ENCODE measurements at regions not wholly inside any gene's neighbourhood (a gene's known extent, or its start where the extent isn't known, plus 50 kb on each side); places are given as distances from the start of the nearest gene placed in this dataset.
A peak's percentile ranks its signal among the peaks of the same experiment; 100 is the strongest.

GRCh38 chr17:34182036-34182803 is 72.9 kb upstream of the CCL2 start:
- H3K4me3 Mint-ChIP-seq: no peak overlapping the region
- H3K36me3 Mint-ChIP-seq (ENCODE audit: low read depth): no peaks in the 10 kb centered on the region
- ChIA-PET CTCF (interaction anchor here (0.8 kb wide), 1 partner anchor 237 kb away, joined by 3 read pairs; no protein-coding TSS in a partner anchor), POLR2A (no interaction called here)
- ATAC-seq (no peak), DNase-seq (no peak)
- H3K27ac Mint-ChIP-seq: no peak overlapping the region
- H3K27me3 Mint-ChIP-seq: peaks cover 4% of the 10 kb centered on the region
- intact Hi-C loops (cut with DNase I, micrococcal nuclease): no loop called here
- no peaks in the 10 kb centered on the region for H3K4me1 Mint-ChIP-seq
- no peaks in the 10 kb centered on the region for H3K9me3 Mint-ChIP-seq (ENCODE audit: low read depth)

- POLR2A ChIA-PET: no interaction called here
These were observed 59.1 kb upstream of the CCL2 start for GRCh38 chr17:34195987-34196386.

GRCh38 chr17:34198519-34198918 is 56.6 kb upstream of the CCL2 start:
- Mint-ChIP-seq H3K4me3 (no peak overlapping the region), H3K4me1 (peaks cover 15% of the 10 kb centered on the region), H3K36me3 (ENCODE audit: low read depth) (no peaks in the 10 kb centered on the region), H3K27ac (no peak overlapping the region), H3K9me3 (ENCODE audit: low read depth) (peaks cover 4% of the 10 kb centered on the region), H3K27me3 (peaks cover 41% of the 10 kb centered on the region)
- intact Hi-C loops (cut with DNase I, micrococcal nuclease): no loop called here
- DNase-seq (no peak), ATAC-seq (no peak)
- ChIA-PET POLR2A (no interaction called here), CTCF (interaction anchor here (0.7 to 7.6 kb wide), 5 partner anchors 11 to 162 kb away, joined by 3 to 225 read pairs (median 4); partner anchors contain the start of gene CCL1)

More at GRCh38 chr17:34195987-34196386, 59.1 kb upstream of the CCL2 start:
- Mint-ChIP-seq H3K9me3 (ENCODE audit: low read depth) (no peaks in the 10 kb centered on the region), H3K27me3 (peaks cover 32% of the 10 kb centered on the region), H3K4me1 (peaks cover 4% of the 10 kb centered on the region), H3K4me3 (no peak overlapping the region), H3K27ac (no peak overlapping the region), H3K36me3 (ENCODE audit: low read depth) (no peaks in the 10 kb centered on the region)
- intact Hi-C loops (cut with DNase I, micrococcal nuclease): no loop called here
- no peak for ATAC-seq
- CTCF ChIA-PET: interaction anchor here (0.6 to 3.0 kb wide), 3 partner anchors 160 to 739 kb away, joined by 3 to 41 read pairs (median 4); partner anchors contain the start of gene CCL1
- no peak for DNase-seq

GRCh38 chr17:34199454-34199853 is 55.6 kb upstream of the CCL2 start:
- H3K9me3 Mint-ChIP-seq (ENCODE audit: low read depth): peaks cover 4% of the 10 kb centered on the region
- no peak for DNase-seq
- intact Hi-C loops (cut with DNase I, micrococcal nuclease): no loop called here
- no peak overlapping the region for H3K27ac Mint-ChIP-seq
- H3K36me3 Mint-ChIP-seq (ENCODE audit: low read depth): no peaks in the 10 kb centered on the region
- peaks cover 42% of the 10 kb centered on the region for H3K27me3 Mint-ChIP-seq
- H3K4me3 Mint-ChIP-seq: no peak overlapping the region
- ChIA-PET POLR2A (no interaction called here), CTCF (interaction anchor here (0.9 to 7.6 kb wide), 3 partner anchors 28 to 161 kb away, joined by 3 to 225 read pairs (median 4); partner anchors contain the start of gene CCL1)
- H3K4me1 Mint-ChIP-seq: peaks cover 15% of the 10 kb centered on the region
- ATAC-seq: no peak

- H3K27ac Mint-ChIP-seq: no peak overlapping the region
- ChIA-PET POLR2A (no interaction called here), CTCF (interaction anchor here (0.8 to 7.6 kb wide), 22 partner anchors 8 to 438 kb away, joined by 3 to 225 read pairs (median 6); partner anchors contain the start of genes CCL1 and CCL13)
- intact Hi-C loops (cut with DNase I, micrococcal nuclease): loop anchor here (1.0 to 5.0 kb wide), 3 partner anchors 161 to 919 kb away; partner anchors contain the start of gene RAD51D (in 1 of the 2)
- peaks cover 15% of the 10 kb centered on the region for H3K4me1 Mint-ChIP-seq
- H3K27me3 Mint-ChIP-seq: peaks cover 43% of the 10 kb centered on the region
- peaks cover 4% of the 10 kb centered on the region for H3K9me3 Mint-ChIP-seq (ENCODE audit: low read depth)
- DNase-seq: peak; percentile 82
- H3K4me3 Mint-ChIP-seq: no peak overlapping the region
- no peaks in the 10 kb centered on the region for H3K36me3 Mint-ChIP-seq (ENCODE audit: low read depth)
- ATAC-seq: peak; percentile 69
These were observed 55.1 kb upstream of the CCL2 start for GRCh38 chr17:34199932-34200534.

GRCh38 chr17:34201225-34201624 is 53.9 kb upstream of the CCL2 start:
- ATAC-seq (peak; percentile 57), DNase-seq (peak; percentile 40)
- intact Hi-C loops (cut with DNase I, micrococcal nuclease): loop anchor here (1.0 to 5.0 kb wide), 4 partner anchors 176 to 918 kb away; partner anchors contain the start of gene RAD51D (in 1 of the 2)
- H3K27me3 Mint-ChIP-seq: peaks cover 49% of the 10 kb centered on the region
- no peak overlapping the region for H3K27ac Mint-ChIP-seq
- no peak overlapping the region for H3K4me3 Mint-ChIP-seq
- peaks cover 15% of the 10 kb centered on the region for H3K4me1 Mint-ChIP-seq
- POLR2A ChIA-PET: interaction anchor here (0.6 to 0.9 kb wide), 3 partner anchors 52 to 446 kb away, joined by 3 read pairs; no protein-coding TSS in a partner anchor
- H3K36me3 Mint-ChIP-seq (ENCODE audit: low read depth): no peaks in the 10 kb centered on the region
- CTCF ChIA-PET: interaction anchor here (0.5 to 7.6 kb wide), 24 partner anchors 9 to 436 kb away, joined by 3 to 225 read pairs (median 6); partner anchors contain the start of genes CCL1 and CCL13
- H3K9me3 Mint-ChIP-seq (ENCODE audit: low read depth): peaks cover 4% of the 10 kb centered on the region

- DNase-seq: no peak
- no peak overlapping the region for H3K4me3 Mint-ChIP-seq
- intact Hi-C loops (cut with DNase I, micrococcal nuclease): loop anchor here (1.0 to 5.0 kb wide), 5 partner anchors 55 to 917 kb away; partner anchors contain the start of gene RAD51D (in 1 of the 2)
- peak; percentile 87 for ATAC-seq
- peaks cover 48% of the 10 kb centered on the region for H3K27me3 Mint-ChIP-seq
- peaks cover 4% of the 10 kb centered on the region for H3K9me3 Mint-ChIP-seq (ENCODE audit: low read depth)
- peaks cover 15% of the 10 kb centered on the region for H3K4me1 Mint-ChIP-seq
- POLR2A ChIA-PET: interaction anchor here (0.7 to 0.9 kb wide), 3 partner anchors 51 to 179 kb away, joined by 3 read pairs; no protein-coding TSS in a partner anchor
- H3K36me3 Mint-ChIP-seq (ENCODE audit: low read depth): no peaks in the 10 kb centered on the region
- no peak overlapping the region for H3K27ac Mint-ChIP-seq
- CTCF ChIA-PET: interaction anchor here (0.5 to 7.6 kb wide), 14 partner anchors 10 to 423 kb away, joined by 3 to 225 read pairs (median 6); partner anchors contain the start of gene CCL1
These were observed 53.3 kb upstream of the CCL2 start for GRCh38 chr17:34201767-34202166.

GRCh38 chr17:34203018-34203638 is 52.0 kb upstream of the CCL2 start:
- Mint-ChIP-seq H3K9me3 (ENCODE audit: low read depth) (peaks cover 4% of the 10 kb centered on the region), H3K27me3 (peaks cover 47% of the 10 kb centered on the region), H3K27ac (no peak overlapping the region), H3K4me1 (peaks cover 15% of the 10 kb centered on the region), H3K36me3 (ENCODE audit: low read depth) (no peaks in the 10 kb centered on the region), H3K4me3 (no peak overlapping the region)
- ATAC-seq (no peak), DNase-seq (no peak)
- intact Hi-C loops (cut with DNase I, micrococcal nuclease): loop anchor here in 1 of 2 experiments (2.0 to 5.0 kb wide), 2 partner anchors 54 to 174 kb away; no protein-coding TSS in a partner anchor
- ChIA-PET CTCF (interaction anchor here (1.0 to 7.6 kb wide), 2 partner anchors 12 to 158 kb away, joined by 7 to 225 read pairs; partner anchors contain the start of gene CCL1), POLR2A (no interaction called here)

GRCh38 chr17:34204402-34204801 is 50.7 kb upstream of the CCL2 start:
- Mint-ChIP-seq H3K9me3 (ENCODE audit: low read depth) (peaks cover 4% of the 10 kb centered on the region), H3K4me1 (peaks cover 15% of the 10 kb centered on the region), H3K27ac (no peak overlapping the region), H3K4me3 (no peak overlapping the region), H3K36me3 (ENCODE audit: low read depth) (no peaks in the 10 kb centered on the region), H3K27me3 (peaks cover 35% of the 10 kb centered on the region)
- CTCF ChIA-PET: interaction anchor here (0.9 to 7.6 kb wide), 2 partner anchors 45 to 156 kb away, joined by 4 to 225 read pairs; partner anchors contain the start of gene CCL1
- POLR2A ChIA-PET: no interaction called here
- intact Hi-C loops (cut with DNase I, micrococcal nuclease): loop anchor here in 1 of 2 experiments (5.0 kb wide), 1 partner anchor 173 kb away; no protein-coding TSS in a partner anchor
- ATAC-seq: no peak
- DNase-seq: no peak

All from activated CD4-positive, alpha-beta T cell treated with anti-CD3 and anti-CD28 coated beads for 36 hours (primary cell).